PC-9 (cell line): ENCODE measurements at regions not wholly inside any gene's neighbourhood (a gene's known extent, or its start where the extent isn't known, plus 50 kb on each side); places are given as distances from the start of the nearest gene placed in this dataset. TPM values are rescaled to one million over a fixed set of nuclear protein-coding genes. Genes with fewer than 3 reads are reported as not detected.

Source experiments
- BruUV-seq: library from RNA; stranded (reverse); fragments of 400-500 nt; replicated peaks from 2 replicates; lab custom pipeline; 2021; lab: Mats Ljungman, UMichigan
- CTCF ChIA-PET: fragments of 300-600 bp; sonication (Branson Sonifier 250); formaldehyde crosslinking; loops from one replicate; lab custom pipeline; 2022; ENCODE audit warnings: antibody characterized with exemption; lab: Charles Lee
- POLR2A ChIA-PET: fragments of 300-600 bp; sonication (Branson Sonifier 250); formaldehyde crosslinking; loops from one replicate; lab custom pipeline; 2022; ENCODE audit warnings: antibody characterized with exemption; ENCODE audit not compliant: unreplicated experiment; lab: Charles Lee
- DNase-seq, 2 experiments: peaks; one replicate each; pipeline versions ENCODE4 v3.0.0 to v3.0.0-alpha.2; 2015 to 2022; ENCODE audit warnings: mixed read lengths in 1 of 2
- H2AFZ ChIP-seq: fragments of 200-600 bp; sonication (generic); 2 replicates; pipeline ENCODE4 v1.8.1; 2017; ENCODE audit warnings: antibody characterized with exemption
- H3F3A ChIP-seq: fragments of 200-600 bp; sonication (generic); 2 replicates; pipeline ENCODE4 v1.8.1; 2017; ENCODE audit warnings: antibody characterized with exemption, mild to moderate bottlenecking, low read depth; ENCODE audit not compliant: insufficient read depth
- H3K27ac ChIP-seq: fragments of 200-600 bp; sonication (generic); 2 replicates; pipeline ENCODE4 v1.6.1; 2016; ENCODE audit warnings: mixed run types
- H3K27me3 ChIP-seq: fragments of 200-600 bp; sonication (generic); 2 replicates; pipeline ENCODE4 v1.6.1; 2016; ENCODE audit warnings: low read depth, mixed run types; ENCODE audit not compliant: insufficient read depth
- H3K36me3 ChIP-seq: fragments of 200-600 bp; sonication (generic); 2 replicates; pipeline ENCODE4 v1.6.1; 2016; ENCODE audit warnings: low read depth, mixed run types
- H3K4me1 ChIP-seq: fragments of 200-600 bp; sonication (generic); replicated peaks from 2 replicates; pipeline ENCODE4 v1.6.1; 2016; ENCODE audit warnings: mixed run types; ENCODE audit not compliant: insufficient read depth
- H3K4me2 ChIP-seq: fragments of 200-600 bp; sonication (generic); 2 replicates; pipeline ENCODE4 v1.6.1; 2017; ENCODE audit warnings: mixed run types
- H3K4me3 ChIP-seq: fragments of 200-600 bp; sonication (generic); 2 replicates; pipeline ENCODE4 v1.6.1; 2016; ENCODE audit warnings: mixed run types
- H3K79me2 ChIP-seq: fragments of 200-600 bp; sonication (generic); 2 replicates; pipeline ENCODE4 v1.6.1; 2017; ENCODE audit warnings: low read depth, mixed run types
- H3K9me2 ChIP-seq: fragments of 200-600 bp; sonication (generic); 2 replicates; pipeline ENCODE4 v1.8.1; 2017; ENCODE audit warnings: mild to moderate bottlenecking; ENCODE audit not compliant: insufficient read depth
- H3K9me3 ChIP-seq: fragments of 200-600 bp; sonication (generic); 2 replicates; pipeline ENCODE4 v1.8.1; 2016; ENCODE audit warnings: low read depth; ENCODE audit not compliant: insufficient read depth
- H4K20me1 ChIP-seq: fragments of 200-600 bp; sonication (generic); 2 replicates; pipeline ENCODE4 v1.8.1; 2017; ENCODE audit not compliant: insufficient read depth
- CTCF ChIP-seq: fragments of 200-600 bp; sonication (generic); conservative IDR thresholded peaks from 2 replicates; pipeline ENCODE4 v1.6.1; 2017; ENCODE audit warnings: mixed run types, antibody characterized with exemption, mild to moderate bottlenecking, moderate library complexity
- EZH2 ChIP-seq: fragments of 200-600 bp; sonication (generic); IDR thresholded peaks from 2 replicates; pipeline ENCODE4 v1.8.0; 2017; ENCODE audit warnings: antibody characterized with exemption, low read depth
- intact Hi-C: fragments of 100-400 bp; cut with micrococcal nuclease; formaldehyde crosslinking; loops from one replicate; pipeline ENCODE4 v1.10.0; 2022; ENCODE audit not compliant: unreplicated experiment
- microRNA-seq: library from miRNA; unstranded; fragments of <30 nt; microRNA quantifications from one replicate; pipeline ENCODE4 v1.2.0, GENCODE V29; 2021; ENCODE audit warnings: borderline number of aligned reads, borderline replicate concordance

- no peak overlapping the region for H3K27ac ChIP-seq
- H3K9me2 ChIP-seq, result no peaks in the 10 kb centered on the region
- H4K20me1 ChIP-seq, result no peaks in the 10 kb centered on the region
- H3K27me3 ChIP-seq, result no peaks in the 10 kb centered on the region
- H3K4me1 ChIP-seq, result no peaks in the 10 kb centered on the region
- no peaks in the 10 kb centered on the region for H3F3A ChIP-seq
- TF ChIP-seq EZH2 (no peak), CTCF (no peak)
- no peaks in the 10 kb centered on the region for H3K36me3 ChIP-seq
- H3K4me3 ChIP-seq, result no peak overlapping the region
- DNase-seq, result no peak
- intact Hi-C loops, result no loop called here
- no peaks in the 10 kb centered on the region for H3K79me2 ChIP-seq
- no TSS peak for BruUV-seq
- ChIA-PET CTCF (no interaction called here), POLR2A (no interaction called here)
- H3K4me2 ChIP-seq, result no peak overlapping the region
- no peak overlapping the region for H2AFZ ChIP-seq
- no peaks in the 10 kb centered on the region for H3K9me3 ChIP-seq
Observed at GRCh38 chr4:61149278-61149677, 50.8 kb upstream of the ADGRL3 start.

Small RNA genes lying in the stretch of these regions (microRNA-seq; reads per million reads assigned to microRNA genes)
- not detected for gene MIR548AG1
